Mononuclear cell (primary cell): ENCODE measurements at regions not wholly inside any gene's neighbourhood (a gene's known extent, or its start where the extent isn't known, plus 50 kb on each side); places are given as distances from the start of the nearest gene placed in this dataset.
"Not testable (repeated sequence)": the region's sequence is repeated elsewhere in the genome, so short reads cannot be mapped to it uniquely, and the experiment has no call there.

Experiments used
- H3K27me3 ChIP-seq: 2 replicates; pipeline ENCODE4 v1.6.0; 2011; ENCODE audit warnings: low read length, control low read depth; ENCODE audit not compliant: insufficient read depth
- H3K4me1 ChIP-seq: 2 replicates; pipeline ENCODE4 v1.5.1; 2011; ENCODE audit warnings: mild to moderate bottlenecking, low read length, control low read depth; ENCODE audit not compliant: insufficient read depth
- H3K4me3 ChIP-seq: 2 replicates; pipeline ENCODE4 v1.5.1; 2011; ENCODE audit warnings: mild to moderate bottlenecking, low read length, moderate library complexity
- H3K9me3 ChIP-seq: 2 replicates; pipeline ENCODE4 v1.5.1; 2011; ENCODE audit warnings: low read depth, mild to moderate bottlenecking, control low read depth, low read length

- H3K4me1 ChIP-seq, result no peaks in the 10 kb centered on the region
- no peaks in the 10 kb centered on the region for H3K9me3 ChIP-seq
- no peak overlapping the region for H3K4me3 ChIP-seq
- no peaks in the 10 kb centered on the region for H3K27me3 ChIP-seq
Observed at GRCh38 chr6:144559865-144560593, 274.9 kb downstream of the UTRN start.

GRCh38 chr6:144561455-144562043 is 276.4 kb downstream of the UTRN start:
- Histone ChIP-seq H3K4me3 (no peak overlapping the region), H3K27me3 (no peaks in the 10 kb centered on the region), H3K4me1 (peaks cover 3% of the 10 kb centered on the region), H3K9me3 (no peaks in the 10 kb centered on the region)

- H3K27me3 ChIP-seq, result no peaks in the 10 kb centered on the region
- H3K4me3 ChIP-seq, result no peak overlapping the region
- H3K4me1 ChIP-seq, result peaks cover 12% of the 10 kb centered on the region
- no peaks in the 10 kb centered on the region for H3K9me3 ChIP-seq
Observed at GRCh38 chr6:144564202-144564601, 279.1 kb downstream of the UTRN start.

GRCh38 chr6:144566868-144567615 is 281.9 kb downstream of the UTRN start:
- no peak overlapping the region for H3K4me3 ChIP-seq
- no peaks in the 10 kb centered on the region for H3K9me3 ChIP-seq
- H3K4me1 ChIP-seq, result peaks cover 12% of the 10 kb centered on the region
- H3K27me3 ChIP-seq, result no peaks in the 10 kb centered on the region

GRCh38 chr6:144568241-144568640 is 283.1 kb downstream of the UTRN start:
- Histone ChIP-seq H3K9me3 (no peaks in the 10 kb centered on the region), H3K4me1 (peaks cover 12% of the 10 kb centered on the region), H3K27me3 (no peaks in the 10 kb centered on the region), H3K4me3 (no peak overlapping the region)

GRCh38 chr6:144572541-144572940 is 287.4 kb downstream of the UTRN start:
- not testable (repeated sequence) for H3K4me1 ChIP-seq, H3K4me3 ChIP-seq, H3K9me3 ChIP-seq, H3K27me3 ChIP-seq

GRCh38 chr6:144574796-144575195 is 289.7 kb downstream of the UTRN start:
- Histone ChIP-seq H3K27me3 (no peaks in the 10 kb centered on the region), H3K4me3 (no peak overlapping the region), H3K9me3 (no peaks in the 10 kb centered on the region), H3K4me1 (no peaks in the 10 kb centered on the region)

- no peaks in the 10 kb centered on the region for H3K4me1 ChIP-seq
- no peaks in the 10 kb centered on the region for H3K27me3 ChIP-seq
- no peak overlapping the region for H3K4me3 ChIP-seq
- no peaks in the 10 kb centered on the region for H3K9me3 ChIP-seq
Observed at GRCh38 chr6:144575327-144575726, 290.2 kb downstream of the UTRN start.

- no peak overlapping the region for H3K4me3 ChIP-seq
- no peaks in the 10 kb centered on the region for H3K4me1 ChIP-seq
- H3K27me3 ChIP-seq, result no peaks in the 10 kb centered on the region
- H3K9me3 ChIP-seq, result no peaks in the 10 kb centered on the region
Observed at GRCh38 chr6:144576871-144577270, 291.7 kb downstream of the UTRN start.

GRCh38 chr6:144578385-144579350 is 293.5 kb downstream of the UTRN start:
- no peak overlapping the region for H3K4me3 ChIP-seq
- H3K9me3 ChIP-seq, result no peaks in the 10 kb centered on the region
- no peaks in the 10 kb centered on the region for H3K27me3 ChIP-seq
- peaks cover 6% of the 10 kb centered on the region for H3K4me1 ChIP-seq

- peaks cover 6% of the 10 kb centered on the region for H3K4me1 ChIP-seq
- H3K9me3 ChIP-seq, result no peaks in the 10 kb centered on the region
- no peaks in the 10 kb centered on the region for H3K27me3 ChIP-seq
- no peak overlapping the region for H3K4me3 ChIP-seq
Observed at GRCh38 chr6:144580039-144580438, 294.9 kb downstream of the UTRN start.

GRCh38 chr6:144580771-144581170 is 295.6 kb downstream of the UTRN start:
- H3K27me3 ChIP-seq, result no peaks in the 10 kb centered on the region
- peaks cover 6% of the 10 kb centered on the region for H3K4me1 ChIP-seq
- no peaks in the 10 kb centered on the region for H3K9me3 ChIP-seq
- no peak overlapping the region for H3K4me3 ChIP-seq

- Histone ChIP-seq H3K27me3 (no peaks in the 10 kb centered on the region), H3K4me1 (peaks cover 6% of the 10 kb centered on the region), H3K9me3 (no peaks in the 10 kb centered on the region), H3K4me3 (no peak overlapping the region)
Observed at GRCh38 chr6:144581812-144582537, 296.8 kb downstream of the UTRN start.

GRCh38 chr6:144582939-144583613 is 297.9 kb downstream of the UTRN start:
- Histone ChIP-seq H3K4me3 (peak overlapping the region; percentile 2), H3K4me1 (peaks cover 9% of the 10 kb centered on the region), H3K27me3 (no peaks in the 10 kb centered on the region), H3K9me3 (no peaks in the 10 kb centered on the region)
